Hepatocyte (in vitro differentiated cells): ENCODE measurements at regions not wholly inside any gene's neighbourhood (a gene's known extent, or its start where the extent isn't known, plus 50 kb on each side); places are given as distances from the start of the nearest gene placed in this dataset.

ENCODE experiments used
- CTCF ChIP-seq: fragments of 200-600 bp; sonication (generic); IDR thresholded peaks from 2 replicates; pipeline ENCODE4 v1.5.1; 2016; ENCODE audit warnings: antibody characterized with exemption, mild to moderate bottlenecking; ENCODE audit not compliant: poor library complexity
- EZH2 ChIP-seq: fragments of 200-600 bp; sonication (generic); IDR thresholded peaks from 2 replicates; pipeline ENCODE4 v1.6.1; 2016; ENCODE audit warnings: antibody characterized with exemption, mild to moderate bottlenecking, borderline replicate concordance
- EZH2phosphoT487 ChIP-seq: fragments of 200-600 bp; sonication (generic); IDR thresholded peaks from one replicate; pipeline ENCODE4 v1.6.1; 2018; ENCODE audit warnings: antibody characterized with exemption, mild to moderate bottlenecking, low read depth, moderate library complexity; ENCODE audit not compliant: unreplicated experiment, severe bottlenecking

- TF ChIP-seq CTCF, result no peak
- TF ChIP-seq EZH2phosphoT487, result no peak
- TF ChIP-seq EZH2, result no peak
These were observed 423.0 kb downstream of the TUSC1 start for GRCh38 chr9:25255216-25255615.
